BJ (cell line): ENCODE measurements at regions not wholly inside any gene's neighbourhood (a gene's known extent, or its start where the extent isn't known, plus 50 kb on each side); places are given as distances from the start of the nearest gene placed in this dataset.

Source experiments
- CTCF ChIA-PET: fragments of 350-600 bp; formaldehyde crosslinking; extraction: SDS; loops from one replicate; lab custom pipeline; 2021; ENCODE audit warnings: antibody characterized with exemption, inconsistent platforms; lab: Yijun Ruan, JAX
- POLR2A ChIA-PET: fragments of 300-600 bp; sonication (Branson Sonifier 250); formaldehyde crosslinking; extraction: SDS; loops from one replicate; lab custom pipeline; 2021; ENCODE audit warnings: antibody characterized with exemption; lab: Charles Lee
- DNase-seq: peaks from one replicate; pipeline ENCODE4 v3.0.0-alpha.2; 2011; ENCODE audit warnings: low read depth
- H3K27me3 ChIP-seq: 2 replicates; pipeline ENCODE4 v1.6.0; 2011; ENCODE audit warnings: low read length; ENCODE audit not compliant: control insufficient read depth, insufficient read depth
- H3K36me3 ChIP-seq: 2 replicates; pipeline ENCODE4 v1.5.1; 2011; ENCODE audit warnings: low read length; ENCODE audit not compliant: control insufficient read depth, insufficient read depth
- H3K4me3 ChIP-seq: 2 replicates; pipeline ENCODE4 v1.5.1; 2011; ENCODE audit warnings: low read depth, mild to moderate bottlenecking, control low read depth, low read length
- TF ChIP-seq, protein P1 (sequence below): IDR thresholded peaks from 2 replicates; pipeline ENCODE4 v1.5.1; 2011; ENCODE audit warnings: low read depth, mild to moderate bottlenecking, control low read depth, inconsistent platforms, low read length, moderate library complexity; ENCODE audit not compliant: insufficient read depth

DNA sequence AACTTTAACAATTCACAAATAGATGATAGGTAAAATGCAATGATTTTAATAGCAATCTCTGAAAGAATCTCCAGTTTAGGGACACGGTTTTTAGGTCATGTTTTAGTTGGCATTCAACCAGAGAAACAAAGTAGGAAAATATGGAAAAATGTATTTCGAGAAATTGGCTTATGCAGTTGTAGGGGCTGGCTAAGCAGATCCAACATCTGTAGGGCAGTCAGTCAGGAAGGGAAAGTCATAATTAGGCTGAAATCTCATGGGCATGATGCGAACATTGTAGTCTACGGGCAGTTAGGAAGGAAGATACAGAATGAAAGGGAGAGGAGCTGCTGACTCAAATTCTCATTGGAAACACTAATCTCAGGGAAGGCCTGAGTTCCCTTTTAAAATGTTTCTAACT, 1276.0 kb upstream of the ADGRL4 start:
- no peak overlapping the region for H3K4me3 ChIP-seq
- DNase-seq = no peak
- ChIA-PET CTCF (no interaction called here), POLR2A (no interaction called here)
- no peaks in the 10 kb centered on the region for H3K27me3 ChIP-seq
- H3K36me3 ChIP-seq = no peaks in the 10 kb centered on the region
- TF ChIP-seq, protein P1, sequence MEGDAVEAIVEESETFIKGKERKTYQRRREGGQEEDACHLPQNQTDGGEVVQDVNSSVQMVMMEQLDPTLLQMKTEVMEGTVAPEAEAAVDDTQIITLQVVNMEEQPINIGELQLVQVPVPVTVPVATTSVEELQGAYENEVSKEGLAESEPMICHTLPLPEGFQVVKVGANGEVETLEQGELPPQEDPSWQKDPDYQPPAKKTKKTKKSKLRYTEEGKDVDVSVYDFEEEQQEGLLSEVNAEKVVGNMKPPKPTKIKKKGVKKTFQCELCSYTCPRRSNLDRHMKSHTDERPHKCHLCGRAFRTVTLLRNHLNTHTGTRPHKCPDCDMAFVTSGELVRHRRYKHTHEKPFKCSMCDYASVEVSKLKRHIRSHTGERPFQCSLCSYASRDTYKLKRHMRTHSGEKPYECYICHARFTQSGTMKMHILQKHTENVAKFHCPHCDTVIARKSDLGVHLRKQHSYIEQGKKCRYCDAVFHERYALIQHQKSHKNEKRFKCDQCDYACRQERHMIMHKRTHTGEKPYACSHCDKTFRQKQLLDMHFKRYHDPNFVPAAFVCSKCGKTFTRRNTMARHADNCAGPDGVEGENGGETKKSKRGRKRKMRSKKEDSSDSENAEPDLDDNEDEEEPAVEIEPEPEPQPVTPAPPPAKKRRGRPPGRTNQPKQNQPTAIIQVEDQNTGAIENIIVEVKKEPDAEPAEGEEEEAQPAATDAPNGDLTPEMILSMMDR = no peak

- Histone ChIP-seq H3K4me3 (no peak overlapping the region), H3K36me3 (no peaks in the 10 kb centered on the region), H3K27me3 (no peaks in the 10 kb centered on the region)
- TF ChIP-seq, protein P1 = no peak
- ChIA-PET CTCF (no interaction called here), POLR2A (no interaction called here)
- DNase-seq = no peak
Observed at GRCh38 chr1:80278936-80279335, 1272.4 kb upstream of the ADGRL4 start.

- Histone ChIP-seq H3K4me3 (no peak overlapping the region), H3K36me3 (no peaks in the 10 kb centered on the region), H3K27me3 (no peaks in the 10 kb centered on the region)
- POLR2A ChIA-PET = no interaction called here
- no peak for DNase-seq
- CTCF ChIA-PET = no interaction called here
- TF ChIP-seq, protein P1 = no peak
Observed at GRCh38 chr1:80274256-80274655, 1267.7 kb upstream of the ADGRL4 start.

GRCh38 chr1:80272495-80272894, 1266.0 kb upstream of the ADGRL4 start:
- H3K4me3 ChIP-seq = no peak overlapping the region
- ChIA-PET CTCF (interaction anchor here (0.8 to 1.2 kb wide), 2 partner anchors 12 to 83 kb away, joined by 3 read pairs; no protein-coding TSS in a partner anchor), POLR2A (no interaction called here)
- no peak for DNase-seq
- TF ChIP-seq, protein P1 = no peak
- H3K36me3 ChIP-seq = no peaks in the 10 kb centered on the region
- no peaks in the 10 kb centered on the region for H3K27me3 ChIP-seq

DNA sequence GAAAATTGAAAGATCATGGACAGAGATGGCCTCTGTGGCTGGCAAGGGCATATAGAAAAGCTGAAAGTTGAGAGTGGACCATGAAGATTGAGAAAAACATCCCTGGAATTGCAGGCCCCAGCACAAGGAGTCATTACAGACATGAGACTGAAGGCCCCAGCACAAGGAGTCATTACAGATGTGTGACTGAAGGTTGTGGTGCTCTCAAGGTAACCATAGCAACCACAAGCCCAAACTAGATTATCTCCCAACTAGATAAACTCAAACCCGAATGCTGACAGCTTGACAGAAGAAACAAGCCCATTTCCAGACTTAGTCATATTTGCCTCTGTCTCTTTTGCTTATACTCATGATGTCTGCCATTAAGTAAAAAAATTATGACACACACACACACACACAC, 1252.1 kb upstream of the ADGRL4 start:
- ChIA-PET CTCF (no interaction called here), POLR2A (no interaction called here)
- Histone ChIP-seq H3K27me3 (no peaks in the 10 kb centered on the region), H3K36me3 (no peaks in the 10 kb centered on the region), H3K4me3 (no peak overlapping the region)
- TF ChIP-seq, protein P1 = no peak
- no peak for DNase-seq
